Midbrain (tissue), 1 donor: ENCODE measurements at regions not wholly inside any gene's neighbourhood (a gene's known extent, or its start where the extent isn't known, plus 50 kb on each side); places are given as distances from the start of the nearest gene placed in this dataset.
A peak's percentile ranks its signal among the peaks of the same experiment; 100 is the strongest.
"Not testable (repeated sequence)": the region's sequence is repeated elsewhere in the genome, so short reads cannot be mapped to it uniquely, and the experiment has no call there.

Source experiments
- DNase-seq: peaks from one replicate; lab custom pipeline; 2025; lab: John Stamatoyannopoulos, UW

GRCh38 chr3:72660270-72661114 is 187.8 kb downstream of the SHQ1 start:
- no peak for DNase-seq

- no peak for DNase-seq
These were observed 188.6 kb downstream of the SHQ1 start for GRCh38 chr3:72659596-72659995.

GRCh38 chr3:72659188-72659587 is 189.1 kb downstream of the SHQ1 start:
- DNase-seq = no peak

GRCh38 chr3:72658466-72659100 is 189.7 kb downstream of the SHQ1 start:
- no peak for DNase-seq

GRCh38 chr3:72657666-72658065 is 190.6 kb downstream of the SHQ1 start:
- peak; percentile 24 for DNase-seq

GRCh38 chr3:72655723-72656122 is 192.5 kb downstream of the SHQ1 start:
- no peak for DNase-seq

- peak; percentile 28 for DNase-seq
These were observed 193.1 kb downstream of the SHQ1 start for GRCh38 chr3:72655131-72655551.

- DNase-seq = no peak
These were observed 195.8 kb downstream of the SHQ1 start for GRCh38 chr3:72652395-72652794.

GRCh38 chr3:72651498-72651897 is 196.7 kb downstream of the SHQ1 start:
- DNase-seq = no peak

- no peak for DNase-seq
These were observed 202.0 kb downstream of the SHQ1 start for GRCh38 chr3:72646263-72646662.

GRCh38 chr3:72643635-72644034 is 204.6 kb downstream of the SHQ1 start:
- not testable (repeated sequence) for DNase-seq

- DNase-seq = no peak
These were observed 206.6 kb downstream of the SHQ1 start for GRCh38 chr3:72641684-72642083.

- no peak for DNase-seq
These were observed 207.2 kb downstream of the SHQ1 start for GRCh38 chr3:72641072-72641471.

GRCh38 chr3:72636969-72637597 is 211.2 kb downstream of the SHQ1 start:
- no peak for DNase-seq

- DNase-seq = no peak
These were observed 212.7 kb downstream of the SHQ1 start for GRCh38 chr3:72635551-72635950.

GRCh38 chr3:72634128-72634527 is 214.1 kb downstream of the SHQ1 start:
- no peak for DNase-seq

- DNase-seq = no peak
These were observed 214.7 kb downstream of the SHQ1 start for GRCh38 chr3:72633534-72633933.

- no peak for DNase-seq
These were observed 215.1 kb downstream of the SHQ1 start for GRCh38 chr3:72633121-72633520.

- DNase-seq = no peak
These were observed 216.1 kb downstream of the SHQ1 start for GRCh38 chr3:72632129-72632528.

- no peak for DNase-seq
These were observed 217.3 kb downstream of the SHQ1 start for GRCh38 chr3:72630969-72631344.

GRCh38 chr3:72630327-72630968 is 217.8 kb downstream of the SHQ1 start:
- DNase-seq = no peak

- DNase-seq = no peak
These were observed 219.0 kb downstream of the SHQ1 start for GRCh38 chr3:72629191-72629631.
